ENCODE measurements at regions not wholly inside any gene's neighbourhood (a gene's known extent, or its start where the extent isn't known, plus 50 kb on each side); places are given as distances from the start of the nearest gene placed in this dataset.
"Not testable (repeated sequence)": the region's sequence is repeated elsewhere in the genome, so short reads cannot be mapped to it uniquely, and the experiment has no call there.

GRCh38 chr7:70890147-70890969, 241.6 kb upstream of the GALNT17 start:
- peaks cover 0 to 10% (median 6%) of the 10 kb centered on the region in 4 donors for H3K4me1 ChIP-seq
- H3K27ac ChIP-seq (replicated peaks in 1 of 4) = no peak overlapping the region
- intact Hi-C loops (cut with DNase I) = no loop called here
- no peaks in the 10 kb centered on the region for H3K36me3 ChIP-seq
- no peaks in the 10 kb centered on the region for H3K27me3 ChIP-seq
- TF ChIP-seq EP300 (IDR thresholded peaks at IDR 0.05) (no peak), CTCF (IDR thresholded peaks at IDR 0.05) (no peak), POLR2A (IDR thresholded peaks at IDR 0.05; ENCODE audit: low read depth) (no peak), POLR2AphosphoS5 (IDR thresholded peaks at IDR 0.05) (no peak)
- peaks cover 0 to 9% (median 8%) of the 10 kb centered on the region in 4 donors for H3K9me3 ChIP-seq
- no peak for DNase-seq (ENCODE audit: extremely low spot score)
- WGBS = 81% methylated on average over 4 of the region's 4 CpGs
- no peak overlapping the region for H3K4me3 ChIP-seq

DNA sequence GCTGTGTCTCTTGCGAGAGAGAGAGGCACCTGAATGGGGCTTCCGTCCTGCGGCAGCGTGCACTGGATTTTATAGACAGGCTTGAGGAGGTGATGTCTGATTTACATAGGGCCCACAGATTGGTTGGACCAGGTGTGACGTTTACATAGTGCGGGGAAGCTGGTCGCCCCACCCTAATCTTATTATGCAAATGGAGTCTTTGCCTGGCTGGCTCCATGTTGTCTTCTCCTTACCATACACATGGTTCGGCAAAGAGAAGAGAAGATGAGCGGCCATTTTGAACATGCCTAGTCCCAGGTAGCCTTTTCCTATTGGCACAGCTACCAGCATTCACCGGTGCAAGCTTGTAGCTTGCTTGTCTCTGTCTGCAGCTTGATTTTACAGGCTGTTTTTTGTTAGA, 238.5 kb upstream of the GALNT17 start:
- peaks cover 0 to 10% (median 7%) of the 10 kb centered on the region in 4 donors for H3K4me1 ChIP-seq
- no peak overlapping the region for H3K27ac ChIP-seq (replicated peaks in 1 of 4)
- 89% methylated on average over 10 of the region's 10 CpGs for WGBS
- H3K4me3 ChIP-seq = no peak overlapping the region
- H3K36me3 ChIP-seq = no peaks in the 10 kb centered on the region
- intact Hi-C loops (cut with DNase I) = no loop called here
- H3K27me3 ChIP-seq = no peaks in the 10 kb centered on the region
- DNase-seq (ENCODE audit: extremely low spot score) = no peak
- no peak for TF ChIP-seq POLR2AphosphoS5 (IDR thresholded peaks at IDR 0.05)
- TF ChIP-seq EP300 (IDR thresholded peaks at IDR 0.05) = no peak
- TF ChIP-seq CTCF (IDR thresholded peaks at IDR 0.05) = no peak
- TF ChIP-seq POLR2A (IDR thresholded peaks at IDR 0.05; ENCODE audit: low read depth) = no peak
- H3K9me3 ChIP-seq = peaks cover 0 to 9% (median 8%) of the 10 kb centered on the region in 4 donors

GRCh38 chr7:70893971-70894715, 237.8 kb upstream of the GALNT17 start:
- Histone ChIP-seq H3K4me1 (peaks cover 0 to 10% (median 7%) of the 10 kb centered on the region in 4 donors), H3K27ac (replicated peaks in 1 of 4) (no peak overlapping the region), H3K36me3 (no peaks in the 10 kb centered on the region), H3K4me3 (no peak overlapping the region), H3K27me3 (no peaks in the 10 kb centered on the region), H3K9me3 (peaks cover 0 to 9% (median 8%) of the 10 kb centered on the region in 4 donors)
- DNase-seq (ENCODE audit: extremely low spot score) = no peak
- 63% methylated on average over 4 of the region's 4 CpGs for WGBS
- intact Hi-C loops (cut with DNase I) = no loop called here
- TF ChIP-seq CTCF (IDR thresholded peaks at IDR 0.05) (no peak), POLR2A (IDR thresholded peaks at IDR 0.05; ENCODE audit: low read depth) (no peak), POLR2AphosphoS5 (IDR thresholded peaks at IDR 0.05) (no peak), EP300 (IDR thresholded peaks at IDR 0.05) (no peak)

DNA sequence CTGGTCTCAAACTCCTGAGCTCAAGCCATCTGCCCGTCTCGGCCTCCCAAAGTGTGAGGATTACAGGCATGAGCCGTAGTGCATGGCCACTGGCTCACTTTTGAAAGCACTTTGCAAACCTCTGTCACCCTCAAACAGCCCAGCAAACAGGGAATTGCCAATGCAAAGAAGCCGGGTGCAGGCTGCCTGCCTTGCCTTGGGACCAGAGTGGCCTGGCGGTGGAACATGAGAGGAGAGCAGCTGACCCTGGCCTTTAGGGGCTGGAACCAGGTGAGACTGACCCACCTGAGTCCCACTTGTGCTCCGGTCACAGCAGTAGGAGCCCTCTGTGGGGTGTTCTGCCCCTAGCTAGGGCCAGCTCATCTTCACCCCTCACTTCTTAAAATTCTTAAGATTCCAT, 237.1 kb upstream of the GALNT17 start:
- 94% methylated on average over 5 of the region's 6 CpGs for WGBS
- H3K9me3 ChIP-seq = peaks cover 0 to 9% (median 8%) of the 10 kb centered on the region in 4 donors

DNA sequence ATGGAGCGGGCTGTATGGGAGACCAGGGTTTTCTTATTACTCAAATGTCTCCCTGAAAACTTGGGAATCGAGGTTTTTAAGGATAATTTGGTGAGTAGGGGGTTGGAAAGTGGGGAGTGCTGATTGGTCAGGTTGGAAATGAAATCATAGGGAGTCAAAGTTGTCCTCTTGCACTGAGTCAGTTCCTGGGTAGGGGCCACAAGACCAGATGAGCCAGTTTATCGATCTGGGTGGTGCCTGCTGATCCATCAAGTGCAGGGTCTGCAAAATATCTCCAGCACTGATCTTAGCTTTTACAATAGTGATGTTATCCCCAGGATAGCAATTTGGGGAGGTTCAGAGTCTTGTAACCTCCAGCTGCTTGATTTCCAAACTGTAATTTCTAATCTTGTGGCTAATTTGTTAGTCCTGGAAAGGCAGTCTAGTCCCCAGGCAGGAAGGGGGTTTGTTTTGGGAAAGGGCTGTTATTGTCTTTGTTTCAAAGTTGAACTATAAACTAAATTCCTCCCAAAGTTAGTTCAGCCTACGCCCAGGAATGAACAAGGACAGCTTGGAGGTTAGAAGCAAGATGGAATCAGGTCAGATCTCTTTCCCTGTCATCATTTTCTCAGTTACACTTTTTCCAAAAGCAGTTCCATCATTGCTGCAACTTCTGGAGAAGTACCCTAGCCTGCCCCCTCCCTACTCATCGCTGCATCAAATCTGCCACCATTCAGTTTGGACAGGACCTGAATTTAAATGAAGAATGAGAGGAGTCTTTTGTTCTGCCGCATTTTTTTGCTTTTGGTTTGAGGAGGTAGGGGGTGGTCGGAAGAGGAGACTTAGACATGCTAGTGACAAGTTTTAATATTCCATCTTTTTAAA, 236.4 kb upstream of the GALNT17 start:
- DNase-seq (ENCODE audit: extremely low spot score); H3K9me3 ChIP-seq; H3K27ac ChIP-seq (replicated peaks in 1 of 4); H3K4me3 ChIP-seq; H3K36me3 ChIP-seq; intact Hi-C loops (cut with DNase I); H3K27me3 ChIP-seq; H3K4me1 ChIP-seq: not testable (repeated sequence)
- WGBS = 65% methylated on average over 7 of the region's 7 CpGs

More for the DNA sequence above, 237.1 kb upstream of the GALNT17 start:
- intact Hi-C loops (cut with DNase I) = no loop called here
- no peak for TF ChIP-seq EP300 (IDR thresholded peaks at IDR 0.05)
- TF ChIP-seq CTCF (IDR thresholded peaks at IDR 0.05) = no peak
- no peak for TF ChIP-seq POLR2AphosphoS5 (IDR thresholded peaks at IDR 0.05)
- TF ChIP-seq POLR2A (IDR thresholded peaks at IDR 0.05; ENCODE audit: low read depth) = no peak
- H3K36me3 ChIP-seq = no peaks in the 10 kb centered on the region
- no peak overlapping the region for H3K4me3 ChIP-seq
- DNase-seq (ENCODE audit: extremely low spot score) = no peak
- no peak overlapping the region for H3K27ac ChIP-seq (replicated peaks in 1 of 4)
- peaks cover 0 to 10% (median 7%) of the 10 kb centered on the region in 4 donors for H3K4me1 ChIP-seq
- no peaks in the 10 kb centered on the region for H3K27me3 ChIP-seq
